Esophagus squamous epithelium (tissue), 5 donors: ENCODE measurements at regions not wholly inside any gene's neighbourhood (a gene's known extent, or its start where the extent isn't known, plus 50 kb on each side); places are given as distances from the start of the nearest gene placed in this dataset.
"Not testable (repeated sequence)": the region's sequence is repeated elsewhere in the genome, so short reads cannot be mapped to it uniquely, and the experiment has no call there.

ENCODE experiments used
- DNase-seq: peaks from one replicate; lab custom pipeline; 2025; lab: John Stamatoyannopoulos, UW
- H3K27ac ChIP-seq, 4 donors: fragments of 200-600 bp; sonication (generic); one replicate each; pipeline ENCODE4 v1.5.1; 2016 to 2019; ENCODE audit warnings: mild to moderate bottlenecking in 1 of 4
- H3K27me3 ChIP-seq, 4 donors: fragments of 200-600 bp; sonication (generic); 1 replicate in 3 of 4; 2 replicates in 1 of 4; pipeline versions ENCODE4 v1.5.1 to v1.6.0; 2017 to 2021; ENCODE audit warnings: antibody characterized with exemption in 1 of 4
- H3K36me3 ChIP-seq, 3 donors: fragments of 200-600 bp; sonication (generic); one replicate each; pipeline ENCODE4 v1.5.1; 2016 to 2019
- H3K4me1 ChIP-seq, 3 donors: fragments of 200-600 bp; sonication (generic); one replicate each; pipeline ENCODE4 v1.5.1; 2017 to 2019
- H3K4me3 ChIP-seq, 4 donors: fragments of 200-600 bp; sonication (generic); 1 replicate in 3 of 4; 2 replicates in 1 of 4; pipeline ENCODE4 v1.5.1; 2016 to 2019; ENCODE audit warnings: mild to moderate bottlenecking in 2 of 4, moderate library complexity in 1 of 4
- H3K9me3 ChIP-seq, 3 donors: fragments of 200-600 bp; sonication (generic); one replicate each; pipeline ENCODE4 v1.5.1; 2016 to 2019
- POLR2A ChIP-seq, 4 donors: fragments of 450-650 bp; IDR thresholded peaks; one replicate each; pipeline ENCODE4 v1.6.1; 2017; ENCODE audit warnings: antibody characterized with exemption in 4 of 4, mild to moderate bottlenecking in 4 of 4, moderate library complexity in 3 of 4
- WGBS, 2 donors: methylation state at CpG; one replicate each; pipeline ENCODE4 v1.1.5; 2018; 5-methylcytosine and 5-hydroxymethylcytosine counted together
- intact Hi-C: fragments of 100-400 bp; cut with DNase I; formaldehyde crosslinking; loops from one replicate; pipeline ENCODE4 v1.15.0; 2022
- TF ChIP-seq, protein P1 (sequence below), 6 experiments: fragments of 450-650 bp in 4 of 6; fragments of 200-600 bp in 2 of 6; sonication (generic) in 2 of 6; IDR thresholded peaks; one replicate each; pipeline ENCODE4 v1.5.1; 2016 to 2019; ENCODE audit warnings: antibody characterized with exemption in 6 of 6, mild to moderate bottlenecking in 4 of 6, moderate library complexity in 4 of 6
- donor health status: DM: yes; HTN: yes; CAD: no.

DNA sequence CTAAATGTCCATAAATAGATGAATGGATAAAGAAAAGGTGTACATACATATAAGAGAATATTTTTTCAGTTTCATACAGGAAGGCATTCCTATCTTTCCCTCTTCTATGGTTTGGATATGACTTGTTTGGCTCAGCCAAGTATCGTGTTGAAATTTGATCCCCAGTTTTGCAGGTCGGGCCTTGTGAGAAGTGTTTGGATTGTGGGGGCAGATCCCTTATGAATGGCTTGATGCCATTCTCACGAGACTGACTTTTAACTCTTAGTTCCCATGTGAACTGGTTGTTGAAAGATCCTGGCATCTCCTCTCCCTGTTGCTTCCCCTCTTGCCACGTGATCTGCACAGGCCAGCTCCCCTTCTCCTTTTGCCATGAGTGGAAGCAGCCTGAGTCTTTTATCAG, 421.1 kb upstream of the FTMT start:
- Histone ChIP-seq H3K36me3 (no peaks in the 10 kb centered on the region), H3K27ac (no peak overlapping the region), H3K27me3 (no peaks in the 10 kb centered on the region), H3K9me3 (no peaks in the 10 kb centered on the region), H3K4me1 (no peaks in the 10 kb centered on the region), H3K4me3 (no peak overlapping the region)
- TF ChIP-seq, protein P1, sequence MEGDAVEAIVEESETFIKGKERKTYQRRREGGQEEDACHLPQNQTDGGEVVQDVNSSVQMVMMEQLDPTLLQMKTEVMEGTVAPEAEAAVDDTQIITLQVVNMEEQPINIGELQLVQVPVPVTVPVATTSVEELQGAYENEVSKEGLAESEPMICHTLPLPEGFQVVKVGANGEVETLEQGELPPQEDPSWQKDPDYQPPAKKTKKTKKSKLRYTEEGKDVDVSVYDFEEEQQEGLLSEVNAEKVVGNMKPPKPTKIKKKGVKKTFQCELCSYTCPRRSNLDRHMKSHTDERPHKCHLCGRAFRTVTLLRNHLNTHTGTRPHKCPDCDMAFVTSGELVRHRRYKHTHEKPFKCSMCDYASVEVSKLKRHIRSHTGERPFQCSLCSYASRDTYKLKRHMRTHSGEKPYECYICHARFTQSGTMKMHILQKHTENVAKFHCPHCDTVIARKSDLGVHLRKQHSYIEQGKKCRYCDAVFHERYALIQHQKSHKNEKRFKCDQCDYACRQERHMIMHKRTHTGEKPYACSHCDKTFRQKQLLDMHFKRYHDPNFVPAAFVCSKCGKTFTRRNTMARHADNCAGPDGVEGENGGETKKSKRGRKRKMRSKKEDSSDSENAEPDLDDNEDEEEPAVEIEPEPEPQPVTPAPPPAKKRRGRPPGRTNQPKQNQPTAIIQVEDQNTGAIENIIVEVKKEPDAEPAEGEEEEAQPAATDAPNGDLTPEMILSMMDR (IDR thresholded peaks at IDR 0.05): no peak
- TF ChIP-seq POLR2A (IDR thresholded peaks at IDR 0.05): no peak
- intact Hi-C loops: no loop called here
- DNase-seq: no peak
- 16% methylated on average over 4 of the region's 4 CpGs for WGBS, 2 donors

DNA sequence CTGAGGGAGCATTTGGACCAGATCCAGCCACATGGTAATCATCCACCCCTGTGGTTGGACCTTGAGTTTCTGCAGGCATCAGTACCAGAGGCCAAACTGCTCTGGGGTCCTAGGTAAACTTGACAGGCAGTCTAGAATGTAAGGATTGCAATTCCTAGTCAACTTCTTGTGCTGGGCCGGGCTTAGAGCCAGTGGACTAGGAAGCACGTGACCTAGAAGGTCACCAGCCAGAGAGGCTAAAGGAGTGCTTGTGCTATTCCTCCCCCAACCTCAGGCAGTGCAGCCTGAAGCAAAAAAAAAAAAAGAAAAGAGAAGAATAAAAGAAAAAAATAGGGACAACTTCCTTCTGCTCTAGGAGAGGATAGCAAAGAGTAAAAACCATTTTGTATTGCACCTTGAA, 406.2 kb upstream of the FTMT start:
- no peak overlapping the region for H3K4me3 ChIP-seq
- no peaks in the 10 kb centered on the region for H3K36me3 ChIP-seq
- intact Hi-C loops: no loop called here
- H3K9me3 ChIP-seq: peaks cover 0 to 7% (median 5%) of the 10 kb centered on the region in 3 donors
- no peaks in the 10 kb centered on the region for H3K27me3 ChIP-seq
- TF ChIP-seq POLR2A (IDR thresholded peaks at IDR 0.05): no peak
- TF ChIP-seq, protein P1 (IDR thresholded peaks at IDR 0.05): no peak
- H3K4me1 ChIP-seq: no peaks in the 10 kb centered on the region
- no peak for DNase-seq
- H3K27ac ChIP-seq: no peak overlapping the region
- 69% methylated on average over 2 of the region's 2 CpGs; no CpG with 5 or more reads in 1 of the 2 donors for WGBS, 2 donors

DNA sequence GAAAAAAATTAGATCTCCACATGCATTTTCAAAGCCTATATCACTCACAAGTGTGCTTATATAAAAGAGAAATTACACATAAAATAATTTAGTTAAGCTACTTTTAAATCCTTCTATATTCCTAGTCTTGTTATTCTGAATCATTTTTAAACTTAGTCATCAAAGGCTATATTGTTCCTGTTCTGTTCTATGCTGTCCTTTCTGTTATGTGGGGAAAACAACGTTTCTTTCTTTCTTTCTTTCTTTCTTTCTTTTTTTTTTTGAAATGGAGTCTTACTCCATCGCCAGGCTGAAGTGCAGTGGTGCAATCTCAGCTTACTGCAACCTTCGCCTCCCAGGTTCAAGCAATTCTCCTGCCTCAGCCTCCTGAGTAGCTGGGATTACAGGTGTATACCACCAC, 389.2 kb upstream of the FTMT start:
- Histone ChIP-seq H3K36me3 (no peaks in the 10 kb centered on the region), H3K27ac (no peak overlapping the region), H3K9me3 (no peaks in the 10 kb centered on the region), H3K27me3 (no peaks in the 10 kb centered on the region), H3K4me3 (no peak overlapping the region), H3K4me1 (no peaks in the 10 kb centered on the region)
- DNase-seq: no peak
- TF ChIP-seq POLR2A (IDR thresholded peaks at IDR 0.05): no peak
- TF ChIP-seq, protein P1 (IDR thresholded peaks at IDR 0.05): no peak
- intact Hi-C loops: no loop called here
- WGBS, 2 donors: 62 to 66% methylated on average over 3 of the region's 3 CpGs

DNA sequence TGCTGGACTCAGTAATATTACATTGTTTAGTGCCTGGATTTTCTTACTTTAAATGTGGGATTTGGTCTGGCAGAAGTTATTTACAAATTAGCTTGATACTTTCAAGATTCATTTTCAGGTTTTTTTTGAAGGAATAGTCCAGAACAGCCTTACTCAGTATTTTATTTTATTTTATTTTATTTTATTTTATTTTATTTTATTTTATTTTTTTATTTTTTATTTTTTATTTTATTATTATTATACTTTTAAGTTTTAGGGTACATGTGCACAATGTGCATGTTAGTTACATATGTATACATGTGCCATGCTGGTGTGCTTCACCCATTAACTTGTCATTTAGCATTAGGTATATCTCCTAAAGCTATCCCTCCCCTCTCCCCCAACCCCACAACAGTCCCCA, 380.5 kb upstream of the FTMT start:
- H3K27me3 ChIP-seq, H3K4me3 ChIP-seq, intact Hi-C loops, H3K27ac ChIP-seq, DNase-seq, H3K36me3 ChIP-seq, H3K9me3 ChIP-seq, H3K4me1 ChIP-seq: not testable (repeated sequence)

DNA sequence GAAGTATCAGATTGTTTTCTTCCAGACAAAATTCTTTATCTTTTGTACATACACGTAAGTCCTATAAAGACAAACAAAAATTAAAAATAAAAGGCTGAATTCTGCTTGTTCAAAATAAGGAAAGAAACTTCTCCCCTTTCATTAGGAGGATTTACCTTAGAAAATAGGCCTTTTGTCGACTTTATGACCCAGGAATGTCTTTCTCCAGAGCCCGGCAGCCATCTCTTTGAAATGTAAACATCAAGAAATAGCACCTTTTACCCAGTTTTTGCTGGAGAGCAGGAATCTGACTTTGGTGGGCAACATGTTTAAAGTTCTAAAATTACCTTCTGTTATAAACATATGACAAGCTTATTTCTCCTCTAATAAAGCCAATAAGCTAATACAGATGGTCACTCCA, 373.0 kb upstream of the FTMT start:
- no peaks in the 10 kb centered on the region for H3K27me3 ChIP-seq
- H3K36me3 ChIP-seq: no peaks in the 10 kb centered on the region
- H3K4me3 ChIP-seq: no peak overlapping the region
- intact Hi-C loops: no loop called here
- 48 to 51% methylated on average over 3 of the region's 3 CpGs for WGBS, 2 donors
- no peaks in the 10 kb centered on the region for H3K4me1 ChIP-seq
- H3K9me3 ChIP-seq: no peaks in the 10 kb centered on the region
- no peak for TF ChIP-seq POLR2A (IDR thresholded peaks at IDR 0.05)
- DNase-seq: no peak
- H3K27ac ChIP-seq: no peak overlapping the region

DNA sequence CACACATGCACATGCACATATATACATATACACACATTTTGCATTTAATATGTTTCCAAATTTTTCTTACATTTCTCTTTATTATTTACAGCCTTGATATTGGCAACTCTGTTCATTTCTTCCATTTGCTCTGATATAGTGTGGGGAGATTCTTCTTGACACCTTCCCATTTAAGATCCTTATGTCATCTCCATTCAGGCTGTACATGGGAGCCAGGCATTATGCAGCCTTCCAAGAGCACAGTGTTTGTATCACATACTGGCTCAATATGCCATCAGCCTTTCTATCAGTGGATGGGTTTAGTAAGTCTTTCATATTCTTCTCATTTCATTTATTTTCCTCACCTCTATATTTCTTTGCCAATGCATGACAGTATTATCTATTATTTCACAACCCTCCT, 372.3 kb upstream of the FTMT start:
- Histone ChIP-seq H3K4me3 (no peak overlapping the region), H3K36me3 (no peaks in the 10 kb centered on the region), H3K27ac (no peak overlapping the region), H3K9me3 (no peaks in the 10 kb centered on the region), H3K27me3 (no peaks in the 10 kb centered on the region), H3K4me1 (no peaks in the 10 kb centered on the region)
- no peak for DNase-seq
- intact Hi-C loops: no loop called here
- TF ChIP-seq, protein P1 (IDR thresholded peaks at IDR 0.05): no peak
- no peak for TF ChIP-seq POLR2A (IDR thresholded peaks at IDR 0.05)
